ENCODE measurements at regions not wholly inside any gene's neighbourhood (a gene's known extent, or its start where the extent isn't known, plus 50 kb on each side); places are given as distances from the start of the nearest gene placed in this dataset.

GRCh38 chr4:59728496-59728895, 1471.6 kb upstream of the ADGRL3 start:
- TF ChIP-seq POLR2A (IDR thresholded peaks at IDR 0.05; ENCODE audit: low read length) (no peak), GATA1 (IDR thresholded peaks at IDR 0.05; ENCODE audit: low read depth, low read length) (no peak)

All from erythroblast (primary cell).